ENCODE measurements at regions not wholly inside any gene's neighbourhood (a gene's known extent, or its start where the extent isn't known, plus 50 kb on each side); places are given as distances from the start of the nearest gene placed in this dataset.

GRCh38 chr16:51510416-51510815 lies 359.3 kb upstream of the SALL1 start:
- H3K4me1 ChIP-seq = no peaks in the 10 kb centered on the region
- H3K9me3 ChIP-seq = no peaks in the 10 kb centered on the region
- WGBS, 2 donors (ENCODE audit: low coverage in 1 of 2) = 78 to 82% methylated on average over 2 of the region's 2 CpGs
- no peak overlapping the region for H3K27ac ChIP-seq
- intact Hi-C loops (cut with DNase I; ENCODE audit: low total_unique reads) (no loop called here), in situ Hi-C loops (cut with MboI; ENCODE audit: low pct_ligation_motif_present in 1 of 4, low pct_unique_long_range_greater_than_20kb in 1 of 4, low sequenced_read_pairs in 3 of 4) (no loop called here)
- TF ChIP-seq CTCF (IDR thresholded peaks at IDR 0.05) (no peak), POLR2AphosphoS5 (IDR thresholded peaks at IDR 0.05) (no peak), POLR2A (IDR thresholded peaks at IDR 0.05) (no peak), EP300 (IDR thresholded peaks at IDR 0.05; ENCODE audit: low read depth) (no peak)
- no peak overlapping the region for H3K4me3 ChIP-seq
- no peak for DNase-seq
- no peaks in the 10 kb centered on the region for H3K27me3 ChIP-seq
- H3K36me3 ChIP-seq = no peaks in the 10 kb centered on the region

GRCh38 chr16:51509336-51509735 lies 358.3 kb upstream of the SALL1 start:
- in situ Hi-C loops (cut with MboI; ENCODE audit: low pct_ligation_motif_present in 1 of 4, low pct_unique_long_range_greater_than_20kb in 1 of 4, low sequenced_read_pairs in 3 of 4) = no loop called here

GRCh38 chr16:51508490-51509212 lies 357.6 kb upstream of the SALL1 start:
- H3K4me1 ChIP-seq = no peaks in the 10 kb centered on the region
- WGBS, 2 donors (ENCODE audit: low coverage in 1 of 2) = 63 to 69% methylated on average over 4 of the region's 4 CpGs
- H3K27me3 ChIP-seq = no peaks in the 10 kb centered on the region
- H3K27ac ChIP-seq = no peak overlapping the region
- no peak overlapping the region for H3K4me3 ChIP-seq
- in situ Hi-C loops (cut with MboI; ENCODE audit: low pct_ligation_motif_present in 1 of 4, low pct_unique_long_range_greater_than_20kb in 1 of 4, low sequenced_read_pairs in 3 of 4) = no loop called here
- no peaks in the 10 kb centered on the region for H3K36me3 ChIP-seq
- no peak for TF ChIP-seq CTCF (IDR thresholded peaks at IDR 0.05)
- TF ChIP-seq POLR2AphosphoS5 (IDR thresholded peaks at IDR 0.05) = peak in 1 of 3 donors; percentile 14
- intact Hi-C loops (cut with DNase I; ENCODE audit: low total_unique reads) = no loop called here
- H3K9me3 ChIP-seq = no peaks in the 10 kb centered on the region
- DNase-seq = no peak

More at GRCh38 chr16:51509336-51509735, 358.3 kb upstream of the SALL1 start:
- DNase-seq = no peak
- 78 to 93% methylated on average over 1 of the region's 1 CpG for WGBS, 2 donors (ENCODE audit: low coverage in 1 of 2)
- Histone ChIP-seq H3K4me3 (no peak overlapping the region), H3K27me3 (no peaks in the 10 kb centered on the region), H3K27ac (no peak overlapping the region), H3K9me3 (no peaks in the 10 kb centered on the region), H3K4me1 (no peaks in the 10 kb centered on the region), H3K36me3 (no peaks in the 10 kb centered on the region)
- TF ChIP-seq POLR2A (IDR thresholded peaks at IDR 0.05) (no peak), POLR2AphosphoS5 (IDR thresholded peaks at IDR 0.05) (no peak), CTCF (IDR thresholded peaks at IDR 0.05) (no peak), EP300 (IDR thresholded peaks at IDR 0.05; ENCODE audit: low read depth) (no peak)
- intact Hi-C loops (cut with DNase I; ENCODE audit: low total_unique reads) = no loop called here

GRCh38 chr16:51507286-51507685 lies 356.2 kb upstream of the SALL1 start:
- Histone ChIP-seq H3K9me3 (no peaks in the 10 kb centered on the region), H3K27ac (no peak overlapping the region), H3K4me3 (no peak overlapping the region), H3K27me3 (no peaks in the 10 kb centered on the region), H3K4me1 (no peaks in the 10 kb centered on the region), H3K36me3 (no peaks in the 10 kb centered on the region)
- intact Hi-C loops (cut with DNase I; ENCODE audit: low total_unique reads) (no loop called here), in situ Hi-C loops (cut with MboI; ENCODE audit: low pct_ligation_motif_present in 1 of 4, low pct_unique_long_range_greater_than_20kb in 1 of 4, low sequenced_read_pairs in 3 of 4) (no loop called here)
- WGBS, 2 donors (ENCODE audit: low coverage in 1 of 2) = 74 to 80% methylated on average over 1 to 4 of the region's 4 CpGs
- DNase-seq = no peak
- no peak for TF ChIP-seq POLR2AphosphoS5 (IDR thresholded peaks at IDR 0.05)

GRCh38 chr16:51500306-51500705 lies 349.2 kb upstream of the SALL1 start:
- Histone ChIP-seq H3K9me3 (no peaks in the 10 kb centered on the region), H3K4me1 (no peaks in the 10 kb centered on the region), H3K36me3 (no peaks in the 10 kb centered on the region), H3K27ac (no peak overlapping the region), H3K4me3 (no peak overlapping the region), H3K27me3 (no peaks in the 10 kb centered on the region)
- TF ChIP-seq POLR2A (IDR thresholded peaks at IDR 0.05) = no peak
- no peak for TF ChIP-seq EP300 (IDR thresholded peaks at IDR 0.05; ENCODE audit: low read depth)
- no peak for TF ChIP-seq POLR2AphosphoS5 (IDR thresholded peaks at IDR 0.05)
- TF ChIP-seq CTCF (IDR thresholded peaks at IDR 0.05) = no peak
- 56 to 59% methylated on average over 1 of the region's 1 CpG for WGBS, 2 donors (ENCODE audit: low coverage in 1 of 2)
- intact Hi-C loops (cut with DNase I; ENCODE audit: low total_unique reads) = no loop called here
- no peak for DNase-seq
- in situ Hi-C loops (cut with MboI; ENCODE audit: low pct_ligation_motif_present in 1 of 4, low pct_unique_long_range_greater_than_20kb in 1 of 4, low sequenced_read_pairs in 3 of 4) = no loop called here

Data from transverse colon (tissue), 4 donors.